ENCODE measurements at regions not wholly inside any gene's neighbourhood (a gene's known extent, or its start where the extent isn't known, plus 50 kb on each side); places are given as distances from the start of the nearest gene placed in this dataset.

- no peak for DNase-seq
- Mint-ChIP-seq H3K4me3 (no peak overlapping the region), H3K9me3 (peaks cover 20% of the 10 kb centered on the region), H3K27ac (peak overlapping the region; percentile 62), H3K27me3 (ENCODE audit: low read depth, poor library complexity) (no peaks in the 10 kb centered on the region), H3K36me3 (ENCODE audit: low read depth) (peaks cover 8% of the 10 kb centered on the region), H3K4me1 (peaks cover 66% of the 10 kb centered on the region)
- TF ChIP-seq CTCF (IDR thresholded peaks at IDR 0.05), result no peak
Observed at GRCh38 chr16:51383909-51384308, 232.8 kb upstream of the SALL1 start.

DNA sequence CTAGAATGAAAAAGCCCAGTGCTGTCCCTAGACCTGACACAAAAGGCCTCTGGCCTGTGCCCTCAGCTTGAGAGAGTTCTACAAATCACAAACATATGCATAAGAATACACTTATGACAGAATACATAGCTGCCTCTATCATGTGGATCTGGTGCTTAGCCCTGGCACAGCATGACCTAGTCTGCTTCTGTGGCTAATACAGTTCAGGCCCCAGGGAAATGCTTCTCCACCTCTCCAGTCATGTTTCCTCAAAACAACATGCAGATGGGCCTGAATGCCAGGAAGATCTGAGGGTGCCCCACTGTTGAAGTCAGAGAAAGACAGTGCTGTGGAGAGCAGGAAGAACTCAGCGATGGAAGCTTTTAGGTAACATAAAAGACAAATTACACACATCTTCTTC, 231.9 kb upstream of the SALL1 start:
- Mint-ChIP-seq H3K27me3 (ENCODE audit: low read depth, poor library complexity) (no peaks in the 10 kb centered on the region), H3K4me1 (peaks cover 73% of the 10 kb centered on the region), H3K4me3 (no peak overlapping the region), H3K9me3 (peaks cover 12% of the 10 kb centered on the region), H3K36me3 (ENCODE audit: low read depth) (peaks cover 6% of the 10 kb centered on the region), H3K27ac (peak overlapping the region; percentile 23)
- DNase-seq, result no peak
- no peak for TF ChIP-seq CTCF (IDR thresholded peaks at IDR 0.05)

DNA sequence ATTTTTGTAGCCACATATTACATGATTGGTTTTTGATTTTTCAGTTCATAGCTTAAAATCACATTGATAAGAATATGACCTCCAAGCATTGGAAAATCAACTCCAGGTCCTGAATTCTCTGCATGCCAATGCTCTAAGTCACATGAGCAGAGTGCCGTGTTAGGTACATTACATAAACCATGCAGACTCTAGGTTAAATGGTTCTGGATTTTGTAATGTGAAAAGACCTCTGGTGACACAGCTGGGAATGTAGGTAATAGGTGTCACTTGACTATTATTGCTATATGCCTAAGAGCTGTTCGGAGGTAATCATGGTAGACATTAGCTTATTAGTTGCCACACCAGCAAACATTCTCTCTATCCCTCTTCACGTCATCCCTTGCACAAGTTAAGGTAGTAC, 231.1 kb upstream of the SALL1 start:
- no peak for DNase-seq
- no peak for TF ChIP-seq CTCF (IDR thresholded peaks at IDR 0.05)
- no peaks in the 10 kb centered on the region for H3K27me3 Mint-ChIP-seq (ENCODE audit: low read depth, poor library complexity)
- H3K4me3 Mint-ChIP-seq, result no peak overlapping the region
- no peak overlapping the region for H3K27ac Mint-ChIP-seq
- H3K36me3 Mint-ChIP-seq (ENCODE audit: low read depth), result peaks cover under 1% of the 10 kb centered on the region
- peaks cover 4% of the 10 kb centered on the region for H3K9me3 Mint-ChIP-seq
- peaks cover 80% of the 10 kb centered on the region for H3K4me1 Mint-ChIP-seq

GRCh38 chr16:51376080-51376479, 225.0 kb upstream of the SALL1 start:
- no peak overlapping the region for H3K4me3 Mint-ChIP-seq
- peaks cover 21% of the 10 kb centered on the region for H3K36me3 Mint-ChIP-seq (ENCODE audit: low read depth)
- H3K27me3 Mint-ChIP-seq (ENCODE audit: low read depth, poor library complexity), result no peaks in the 10 kb centered on the region
- peaks cover 41% of the 10 kb centered on the region for H3K4me1 Mint-ChIP-seq
- H3K27ac Mint-ChIP-seq, result no peak overlapping the region
- DNase-seq, result no peak
- no peak for TF ChIP-seq CTCF (IDR thresholded peaks at IDR 0.05)
- H3K9me3 Mint-ChIP-seq, result peaks cover 19% of the 10 kb centered on the region

GRCh38 chr16:51374790-51375189, 223.7 kb upstream of the SALL1 start:
- peaks cover 27% of the 10 kb centered on the region for H3K36me3 Mint-ChIP-seq (ENCODE audit: low read depth)
- no peak overlapping the region for H3K4me3 Mint-ChIP-seq
- DNase-seq, result no peak
- H3K27me3 Mint-ChIP-seq (ENCODE audit: low read depth, poor library complexity), result peaks cover 4% of the 10 kb centered on the region
- H3K27ac Mint-ChIP-seq, result no peak overlapping the region
- H3K4me1 Mint-ChIP-seq, result peaks cover 28% of the 10 kb centered on the region
- peaks cover 26% of the 10 kb centered on the region for H3K9me3 Mint-ChIP-seq
- no peak for TF ChIP-seq CTCF (IDR thresholded peaks at IDR 0.05)

DNA sequence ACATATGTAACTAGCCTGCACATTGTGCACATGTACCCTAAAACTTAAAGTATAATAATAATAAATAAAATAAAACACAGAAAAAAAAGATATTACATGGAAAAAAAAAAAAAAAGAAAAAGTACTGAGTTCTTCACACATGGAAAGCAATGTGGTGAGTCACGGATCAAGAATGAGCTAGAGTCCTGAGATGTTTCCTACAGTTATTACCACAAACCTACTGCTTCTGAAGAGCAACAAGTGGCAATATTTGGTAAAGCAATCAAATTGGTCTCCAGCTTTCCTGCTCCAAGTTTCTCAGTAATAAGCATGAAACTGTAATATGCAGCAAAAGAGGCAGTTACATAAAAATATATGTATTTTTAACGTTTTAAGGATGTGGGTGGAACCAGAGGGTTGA, 223.3 kb upstream of the SALL1 start:
- H3K4me1 Mint-ChIP-seq, result peaks cover 27% of the 10 kb centered on the region

More for the DNA sequence above, 223.3 kb upstream of the SALL1 start:
- Mint-ChIP-seq H3K4me3 (no peak overlapping the region), H3K9me3 (peaks cover 30% of the 10 kb centered on the region), H3K27me3 (ENCODE audit: low read depth, poor library complexity) (peaks cover 4% of the 10 kb centered on the region), H3K36me3 (ENCODE audit: low read depth) (peaks cover 29% of the 10 kb centered on the region), H3K27ac (no peak overlapping the region)
- TF ChIP-seq CTCF (IDR thresholded peaks at IDR 0.05), result no peak
- no peak for DNase-seq
